HPDE6-E6E7 (cell line): ENCODE measurements at regions not wholly inside any gene's neighbourhood (a gene's known extent, or its start where the extent isn't known, plus 50 kb on each side); places are given as distances from the start of the nearest gene placed in this dataset.
"Not testable (repeated sequence)": the region's sequence is repeated elsewhere in the genome, so short reads cannot be mapped to it uniquely, and the experiment has no call there.

Source experiments
- DNase-seq: peaks from one replicate; pipeline ENCODE4 v3.0.0; 2011; ENCODE audit warnings: missing footprints; ENCODE audit errors: extremely low spot score

DNA sequence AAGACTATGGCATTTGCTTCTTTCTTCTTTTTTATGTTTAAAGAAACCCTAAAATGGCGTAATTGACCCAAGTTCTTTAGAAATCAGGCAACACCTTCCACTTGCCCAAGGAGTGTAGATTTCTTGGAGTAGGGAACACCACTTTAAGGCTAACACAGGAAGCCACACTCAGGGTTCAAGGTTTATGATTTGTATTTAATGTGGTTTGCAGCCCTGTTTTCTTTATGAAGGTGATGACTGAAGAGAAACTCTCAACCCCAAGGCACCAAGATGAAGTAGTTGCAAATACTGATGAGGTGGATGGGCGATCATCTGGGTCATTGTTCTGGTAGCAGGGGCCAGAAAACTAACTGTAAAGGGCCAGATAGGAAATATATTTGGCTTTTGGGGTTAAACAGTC, 101.1 kb downstream of the DLEU7 start:
- DNase-seq: no peak

DNA sequence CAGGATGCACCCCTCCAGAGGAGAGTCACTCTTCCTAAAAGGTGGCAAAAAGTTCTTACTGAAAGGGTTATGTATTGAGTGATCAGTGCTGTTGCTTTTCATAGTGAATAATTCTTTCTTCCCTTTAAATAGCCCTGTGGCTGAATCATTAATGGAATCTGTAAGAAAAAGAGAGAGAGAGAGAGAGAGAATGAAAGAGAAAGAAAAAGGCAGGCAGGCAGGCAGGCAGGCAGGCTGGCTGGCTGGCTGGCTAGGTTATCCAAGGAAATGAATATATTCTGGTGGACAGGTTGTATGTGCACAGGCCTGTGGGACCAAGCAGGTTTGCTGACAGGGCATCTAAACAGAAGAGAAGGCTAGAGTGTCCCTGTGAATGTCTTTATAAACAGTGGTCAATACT, 100.5 kb downstream of the DLEU7 start:
- no peak for DNase-seq

DNA sequence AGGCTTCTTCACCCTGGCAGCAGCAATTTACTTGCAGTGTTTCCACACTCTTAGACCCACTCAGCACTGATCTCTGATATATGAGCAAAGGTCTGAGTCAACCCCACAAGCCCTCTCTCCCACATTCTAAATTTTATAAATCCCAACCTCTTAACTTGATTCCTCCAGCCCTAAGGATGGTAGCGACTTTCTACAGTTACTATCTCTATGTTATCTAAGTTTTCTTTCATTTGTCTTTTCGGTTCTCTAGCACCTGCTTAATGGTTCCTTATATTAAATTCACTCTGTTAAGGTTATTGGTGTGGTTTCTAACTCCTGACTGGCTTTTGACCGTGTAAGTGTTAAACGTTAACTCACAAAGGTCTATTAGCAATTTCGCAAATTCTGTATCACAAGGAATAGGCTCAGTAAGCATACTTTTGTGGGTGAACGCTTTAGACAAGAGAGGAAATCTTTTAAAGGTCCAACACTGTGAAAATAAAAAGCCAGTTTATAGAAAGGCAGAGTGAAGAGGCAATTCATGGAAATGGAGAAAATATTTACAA, 99.3 kb downstream of the DLEU7 start:
- DNase-seq: no peak

DNA sequence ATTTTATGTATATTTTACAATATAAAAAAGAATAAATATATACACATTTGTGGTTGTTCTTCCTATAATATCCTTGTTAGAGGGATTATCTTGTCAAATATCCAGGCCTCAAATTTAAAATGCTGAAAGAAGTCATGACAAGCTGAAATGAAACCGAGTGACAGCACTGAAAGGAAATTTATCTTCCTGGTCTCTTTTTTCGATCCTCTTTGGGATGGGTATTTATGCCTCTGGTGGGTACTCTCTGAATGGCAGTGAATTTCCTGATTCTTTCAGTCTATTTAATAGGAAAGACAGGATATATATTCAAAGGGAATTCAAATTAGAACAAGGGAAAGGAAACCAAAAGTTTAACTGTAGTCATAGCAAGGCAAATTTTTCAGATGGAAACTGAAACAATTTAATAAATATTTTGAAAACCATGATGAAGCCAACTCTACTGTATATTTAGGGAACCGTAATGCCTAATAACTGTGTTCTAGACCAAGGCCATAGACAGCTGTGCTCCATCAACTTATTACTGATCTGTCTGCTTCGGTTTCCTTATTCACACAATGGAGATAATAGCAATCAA, 97.9 kb downstream of the DLEU7 start:
- DNase-seq: no peak

DNA sequence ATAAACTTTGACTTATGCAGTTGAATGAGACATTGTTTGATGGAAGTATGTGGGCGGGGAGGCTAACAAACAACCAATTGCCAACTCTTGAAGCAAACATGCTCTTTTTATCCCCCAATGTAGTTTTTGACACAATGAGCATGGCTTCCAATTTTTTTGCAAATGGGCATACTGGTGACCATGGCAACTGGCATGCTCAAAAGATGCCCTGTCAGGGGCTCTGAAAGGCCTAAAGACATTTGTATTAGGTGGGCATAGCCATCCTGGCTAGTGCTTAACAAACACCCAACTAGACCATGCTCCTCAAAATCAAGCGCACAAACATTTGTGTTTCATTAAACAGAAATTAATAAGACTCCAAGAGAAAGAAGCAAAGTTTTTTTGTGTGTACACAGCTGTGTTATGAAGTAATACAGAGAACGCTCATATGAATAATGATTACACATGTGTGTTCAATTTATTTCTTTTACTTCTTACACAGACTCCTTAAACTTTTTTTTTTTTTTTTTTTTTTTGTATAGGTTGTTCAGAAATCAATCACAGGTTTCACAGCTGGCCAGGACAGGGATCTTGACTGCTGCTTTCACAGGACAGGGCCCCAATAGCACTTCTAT, 95.6 kb downstream of the DLEU7 start:
- DNase-seq: no peak

DNA sequence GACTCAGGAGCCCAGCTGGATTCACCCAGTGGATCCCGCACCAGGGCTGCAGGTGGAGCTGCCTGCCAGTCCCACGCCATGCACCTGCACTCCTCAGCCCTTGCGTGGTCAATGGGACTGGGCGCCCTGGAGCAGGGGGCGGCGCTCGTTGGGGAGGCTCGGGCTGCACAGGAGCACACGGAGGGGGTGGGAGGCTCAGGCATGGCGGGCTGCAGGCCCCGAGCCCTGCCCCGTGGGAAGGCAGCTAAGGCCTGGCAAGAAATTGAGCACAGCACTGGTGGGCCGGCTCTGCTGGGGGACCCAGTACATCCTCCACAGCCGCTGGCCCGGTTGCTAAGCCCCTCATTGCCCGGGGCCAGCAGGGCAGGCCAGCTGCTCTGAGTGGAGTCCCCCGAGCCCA, 90.3 kb downstream of the DLEU7 start:
- DNase-seq: not testable (repeated sequence)

DNA sequence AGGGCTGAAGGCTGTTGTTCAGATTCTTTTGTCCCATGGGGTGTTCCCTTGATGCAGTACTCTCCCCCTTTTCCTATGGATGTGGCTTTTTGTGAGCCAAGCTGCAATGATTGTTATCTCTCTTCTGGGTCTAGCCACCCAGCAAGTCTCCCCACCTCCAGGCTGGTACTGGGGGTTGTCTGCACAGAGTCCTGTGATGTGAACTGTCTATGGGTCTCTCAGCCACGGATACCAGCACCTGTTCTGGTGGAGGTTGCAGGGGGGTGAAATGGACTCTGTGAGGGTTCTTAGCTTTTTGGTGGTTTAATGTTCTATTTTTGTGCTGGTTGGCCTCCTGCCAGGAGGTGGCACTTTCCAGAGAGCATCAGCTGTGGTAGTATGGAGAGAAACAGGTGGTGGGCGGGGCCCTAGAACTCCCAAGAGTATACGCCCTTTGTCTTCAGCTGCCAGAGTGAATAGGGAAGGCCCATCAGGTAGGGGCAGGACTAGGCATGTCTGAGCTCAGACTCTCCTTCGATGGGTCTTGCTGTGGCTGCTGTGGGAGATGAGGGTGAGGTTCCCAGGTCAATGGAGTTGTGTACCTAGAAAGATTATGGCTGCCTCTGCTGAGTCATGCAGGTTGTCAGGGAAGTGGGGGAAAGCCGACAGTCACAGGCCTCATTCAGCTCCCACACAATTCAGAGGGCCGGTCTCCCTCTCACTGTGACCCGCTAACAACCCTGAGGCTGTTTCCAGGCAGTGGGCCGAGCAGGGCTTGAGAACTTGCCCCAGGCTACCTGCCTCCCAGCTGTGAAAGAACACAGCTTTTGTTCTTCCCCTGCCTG, 87.4 kb downstream of the DLEU7 start:
- DNase-seq: not testable (repeated sequence)

DNA sequence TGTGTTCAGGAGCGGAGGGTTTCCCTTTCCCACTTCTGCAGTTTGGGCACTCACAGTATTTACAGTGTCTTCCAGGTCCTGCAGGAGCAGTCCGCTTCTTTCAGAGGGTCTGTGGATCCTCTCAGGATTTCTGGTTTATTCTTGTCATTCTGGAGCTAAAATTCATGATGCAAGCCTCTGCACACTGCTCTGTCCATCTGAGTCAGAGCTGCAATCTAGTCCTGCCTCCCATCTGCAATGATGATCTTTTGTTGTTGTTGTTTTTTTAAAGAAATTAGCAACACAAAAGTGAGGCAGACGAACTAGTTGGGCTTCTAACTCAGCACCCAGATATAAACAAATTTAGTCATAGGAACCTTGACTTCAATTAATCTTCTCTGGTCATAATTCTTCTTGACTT, 86.5 kb downstream of the DLEU7 start:
- no peak for DNase-seq

DNA sequence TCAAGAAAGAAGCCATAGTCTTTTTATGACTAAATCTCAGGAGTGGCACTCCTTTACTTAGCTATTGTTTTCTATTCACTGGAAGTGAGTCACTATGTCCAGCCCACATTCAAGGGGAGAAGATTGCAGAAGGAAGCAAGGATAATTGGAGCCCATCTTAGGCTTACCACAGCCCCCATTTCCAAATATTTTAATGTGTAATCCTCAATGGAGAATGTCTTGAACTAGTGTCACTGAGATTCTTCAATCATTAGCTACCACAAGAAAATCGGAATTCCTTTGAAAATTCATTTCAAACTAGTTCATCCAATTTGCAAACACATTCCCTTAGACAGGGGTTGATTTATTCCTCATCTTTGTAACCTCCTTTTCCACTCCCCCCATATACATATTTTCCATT, 84.7 kb downstream of the DLEU7 start:
- DNase-seq: no peak

DNA sequence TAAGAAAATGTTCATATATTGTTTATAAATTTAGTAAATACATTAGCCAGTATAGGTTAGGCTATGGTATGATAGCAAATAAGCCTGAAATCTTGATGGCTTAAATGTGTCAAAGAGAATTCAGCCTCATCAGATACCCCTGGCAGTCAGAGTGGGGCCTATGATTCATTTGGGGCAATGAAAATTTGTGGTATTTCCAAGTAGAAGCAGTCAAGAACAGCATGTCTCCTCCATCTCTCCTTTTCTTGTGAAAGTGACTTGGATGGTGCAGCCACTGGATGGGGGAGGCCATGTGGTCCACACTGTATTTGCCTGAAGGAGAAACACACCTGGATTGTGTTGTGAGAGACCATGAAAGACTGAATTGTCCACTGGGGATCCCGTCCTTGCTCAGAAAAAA, 82.7 kb downstream of the DLEU7 start:
- no peak for DNase-seq

DNA sequence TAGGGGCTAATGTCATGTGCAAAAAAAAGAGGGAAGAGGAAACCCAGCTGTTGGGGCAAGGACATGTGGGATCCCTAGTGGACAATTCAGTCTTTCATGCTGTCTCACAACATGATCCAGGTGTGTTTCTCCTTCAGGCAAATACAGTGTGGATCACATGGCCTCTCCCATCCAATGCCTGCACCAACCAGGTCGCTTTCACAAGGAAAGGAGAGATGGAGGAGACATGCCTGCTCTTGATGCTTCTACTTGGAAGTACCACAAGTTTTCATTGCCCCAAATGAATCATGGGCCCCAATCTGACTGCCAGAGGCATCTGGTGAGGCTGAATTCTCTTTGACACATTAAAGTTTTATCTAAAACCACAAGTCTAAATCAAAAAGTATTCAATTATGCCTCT, 82.1 kb downstream of the DLEU7 start:
- no peak for DNase-seq

DNA sequence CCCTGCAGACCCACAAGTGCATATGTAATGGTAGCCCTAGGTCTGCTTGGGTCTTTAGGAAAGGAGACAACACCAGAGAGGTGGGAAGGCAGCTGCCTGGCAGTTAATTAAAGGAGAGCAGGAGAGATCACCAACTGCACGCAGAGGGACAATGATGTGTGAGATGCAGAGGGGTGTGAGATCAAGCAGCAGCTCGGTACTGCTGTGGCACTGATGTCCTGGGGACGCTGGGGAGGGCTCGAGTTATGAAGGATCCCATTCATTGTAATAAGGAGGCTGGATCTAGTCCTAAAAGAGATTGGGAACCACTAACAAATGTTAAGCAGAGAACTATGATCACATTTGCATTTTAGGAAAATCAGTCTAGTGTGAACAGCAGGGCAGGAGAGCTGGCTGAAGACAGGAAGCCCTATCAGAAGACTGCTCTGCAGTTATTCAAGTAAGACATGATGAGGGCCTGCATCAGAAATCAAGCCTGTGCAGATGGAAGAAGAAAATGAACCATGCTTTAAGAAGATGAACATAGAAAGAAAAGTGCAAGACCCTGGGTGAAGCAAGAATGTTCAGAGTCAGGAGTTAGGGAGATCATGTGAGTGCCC, 80.4 kb downstream of the DLEU7 start:
- no peak for DNase-seq

DNA sequence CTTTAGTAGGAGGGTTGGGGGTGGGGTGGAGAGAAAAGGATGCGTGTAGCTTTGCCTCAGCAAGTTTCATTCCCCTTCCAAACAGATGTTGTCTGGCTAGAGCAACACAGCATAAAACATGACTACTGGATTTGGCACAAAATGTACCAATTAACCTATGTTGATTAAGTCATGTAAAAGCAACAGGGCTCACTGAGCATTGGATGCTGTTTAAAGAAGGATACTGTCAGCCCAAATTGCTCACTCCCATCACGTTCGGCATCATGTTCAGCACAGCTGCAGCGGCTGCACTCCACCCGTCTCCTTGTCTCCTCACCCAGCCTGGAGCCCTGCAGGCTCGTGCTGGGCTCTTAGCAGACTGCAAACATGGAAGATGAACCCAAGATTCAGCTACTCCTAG, 77.5 kb downstream of the DLEU7 start:
- DNase-seq: no peak

DNA sequence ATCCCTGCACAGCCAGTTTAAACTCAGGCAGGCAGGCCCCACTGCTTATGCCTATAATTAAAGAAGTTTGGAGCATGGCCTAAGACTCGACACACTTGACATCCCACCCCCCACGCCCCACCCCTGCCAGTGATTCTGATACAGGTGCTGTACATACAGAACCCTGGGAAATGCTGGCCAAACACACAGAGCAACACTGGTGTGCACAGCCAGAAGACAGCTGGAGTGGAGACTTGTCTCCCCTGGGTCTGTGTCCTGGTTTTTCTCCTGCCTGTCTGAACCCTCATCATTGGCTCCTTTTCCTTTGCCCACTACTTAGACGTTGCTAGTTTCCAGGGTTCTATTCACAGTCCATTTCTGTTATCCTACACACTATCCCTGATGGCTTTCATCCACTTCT, 76.8 kb downstream of the DLEU7 start:
- DNase-seq: no peak

DNA sequence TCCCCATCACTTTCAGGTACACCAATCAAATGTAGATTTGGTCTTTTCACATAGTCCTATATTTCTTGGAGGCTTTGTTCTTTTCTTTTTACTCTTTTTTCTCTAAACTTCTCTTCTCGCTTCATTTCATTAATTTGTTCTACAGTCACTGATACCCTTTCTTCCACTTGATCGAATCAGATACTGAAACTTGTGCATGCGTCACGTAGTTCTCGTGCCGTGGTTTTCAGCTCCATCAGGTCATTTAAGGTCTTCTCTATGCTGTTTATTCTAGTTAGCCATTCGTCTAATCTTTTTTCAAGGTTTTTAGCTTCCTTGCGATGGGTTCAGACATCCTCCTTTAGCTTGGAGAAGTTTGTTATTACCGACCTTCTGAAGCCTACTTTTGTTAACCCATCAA, 70.6 kb downstream of the DLEU7 start:
- not testable (repeated sequence) for DNase-seq
